ENCODE measurements at regions not wholly inside any gene's neighbourhood (a gene's known extent, or its start where the extent isn't known, plus 50 kb on each side); places are given as distances from the start of the nearest gene placed in this dataset.

- Histone ChIP-seq H3K27me3 (replicated peaks in 1 of 7) (no peaks in the 10 kb centered on the region), H3K9me3 (peaks cover 0 to 7% (median 0%) of the 10 kb centered on the region in 8 donors), H3K4me1 (no peaks in the 10 kb centered on the region), H3K27ac (no peak overlapping the region), H3K36me3 (no peaks in the 10 kb centered on the region), H3K4me3 (no peak overlapping the region)
- TF ChIP-seq POLR2AphosphoS5 (IDR thresholded peaks at IDR 0.05) (no peak), POLR2A (IDR thresholded peaks at IDR 0.05) (no peak), CTCF (IDR thresholded peaks at IDR 0.05 in 8 of 11, conservative IDR thresholded peaks at IDR 0.05 in 3 of 11) (no peak)
- no peak for DNase-seq
- WGBS, 5 donors: 72 to 82% (median 78%) methylated on average over 4 of the region's 4 CpGs
- intact Hi-C loops (cut with DNase I; ENCODE audit: low total_unique reads): no loop called here
Observed at GRCh38 chr16:59907611-59908010, 1173.5 kb upstream of the GOT2 start.

- Histone ChIP-seq H3K27ac (no peak overlapping the region), H3K4me3 (no peak overlapping the region), H3K4me1 (no peaks in the 10 kb centered on the region), H3K36me3 (no peaks in the 10 kb centered on the region), H3K27me3 (replicated peaks in 1 of 7) (no peaks in the 10 kb centered on the region), H3K9me3 (peaks cover 0 to 15% (median 0%) of the 10 kb centered on the region in 8 donors)
- intact Hi-C loops (cut with DNase I; ENCODE audit: low total_unique reads): no loop called here
- no peak for DNase-seq
- no peak for TF ChIP-seq POLR2AphosphoS5 (IDR thresholded peaks at IDR 0.05)
- WGBS, 5 donors: 69 to 86% (median 81%) methylated on average over 6 of the region's 6 CpGs
Observed at GRCh38 chr16:59905606-59906005, 1171.5 kb upstream of the GOT2 start.

- no peaks in the 10 kb centered on the region for H3K36me3 ChIP-seq
- no peak for TF ChIP-seq POLR2A (IDR thresholded peaks at IDR 0.05)
- TF ChIP-seq CTCF (IDR thresholded peaks at IDR 0.05 in 8 of 11, conservative IDR thresholded peaks at IDR 0.05 in 3 of 11): no peak
- no peak for TF ChIP-seq POLR2AphosphoS5 (IDR thresholded peaks at IDR 0.05)
- WGBS, 5 donors: 54 to 86% (median 69%) methylated on average over 2 of the region's 2 CpGs
- H3K27ac ChIP-seq: no peak overlapping the region
- peaks cover 0 to 15% (median 0%) of the 10 kb centered on the region in 8 donors for H3K9me3 ChIP-seq
- intact Hi-C loops (cut with DNase I; ENCODE audit: low total_unique reads): no loop called here
- H3K27me3 ChIP-seq (replicated peaks in 1 of 7): no peaks in the 10 kb centered on the region
- no peaks in the 10 kb centered on the region for H3K4me1 ChIP-seq
- H3K4me3 ChIP-seq: no peak overlapping the region
- DNase-seq: no peak
Observed at GRCh38 chr16:59905131-59905530, 1171.0 kb upstream of the GOT2 start.

GRCh38 chr16:59899940-59900339, 1165.8 kb upstream of the GOT2 start:
- H3K27ac ChIP-seq: no peak overlapping the region
- no peaks in the 10 kb centered on the region for H3K4me1 ChIP-seq
- intact Hi-C loops (cut with DNase I; ENCODE audit: low total_unique reads): no loop called here
- H3K9me3 ChIP-seq: peaks cover 0 to 27% (median 0%) of the 10 kb centered on the region in 8 donors
- no peak for TF ChIP-seq CTCF (IDR thresholded peaks at IDR 0.05 in 8 of 11, conservative IDR thresholded peaks at IDR 0.05 in 3 of 11)
- no peak for TF ChIP-seq POLR2AphosphoS5 (IDR thresholded peaks at IDR 0.05)
- no peak for TF ChIP-seq POLR2A (IDR thresholded peaks at IDR 0.05)
- no peak overlapping the region for H3K4me3 ChIP-seq
- no peaks in the 10 kb centered on the region for H3K27me3 ChIP-seq (replicated peaks in 1 of 7)
- no peak for DNase-seq
- 65 to 91% (median 78%) methylated on average over 2 of the region's 2 CpGs for WGBS, 5 donors
- H3K36me3 ChIP-seq: no peaks in the 10 kb centered on the region

- Histone ChIP-seq H3K9me3 (peaks cover 0 to 53% (median 31%) of the 10 kb centered on the region in 8 donors), H3K27ac (no peak overlapping the region), H3K27me3 (replicated peaks in 1 of 7) (no peaks in the 10 kb centered on the region), H3K4me1 (no peaks in the 10 kb centered on the region), H3K4me3 (no peak overlapping the region), H3K36me3 (no peaks in the 10 kb centered on the region)
- TF ChIP-seq POLR2AphosphoS5 (IDR thresholded peaks at IDR 0.05): no peak
- TF ChIP-seq POLR2A (IDR thresholded peaks at IDR 0.05): no peak
- no peak for DNase-seq
- intact Hi-C loops (cut with DNase I; ENCODE audit: low total_unique reads): no loop called here
- 91 to 99% (median 97%) methylated on average over 8 of the region's 8 CpGs for WGBS, 5 donors
Observed at GRCh38 chr16:59892376-59892775, 1158.3 kb upstream of the GOT2 start.
